GM12878 (cell line): ENCODE measurements at regions not wholly inside any gene's neighbourhood (a gene's known extent, or its start where the extent isn't known, plus 50 kb on each side); places are given as distances from the start of the nearest gene placed in this dataset.

Source experiments
- ATAC-seq: fragments of 200-7000 bp; cut with Tn5 transposase; 3 replicates; pipeline ENCODE4 v1.9.1; 2020; ENCODE audit warnings: mild to moderate bottlenecking, moderate library complexity
- BruUV-seq: library from RNA; stranded (reverse); fragments of 400-500 nt; replicated peaks from 2 replicates; lab custom pipeline; 2021; lab: Mats Ljungman, UMichigan
- CTCF ChIA-PET: fragments of 300-600 bp; sonication (Branson Sonifier 250); formaldehyde crosslinking; extraction: SDS; loops from one replicate; lab custom pipeline; 2021; ENCODE audit warnings: inconsistent platforms; lab: Yijun Ruan, JAX
- POLR2A ChIA-PET: fragments of 350-600 bp; formaldehyde crosslinking; extraction: SDS; loops from one replicate; lab custom pipeline; 2021; ENCODE audit warnings: inconsistent platforms; lab: Charles Lee
- RAD21 ChIA-PET: fragments of 300-600 bp; sonication (Branson Sonifier 250); formaldehyde crosslinking; loops from one replicate; lab custom pipeline; 2023; ENCODE audit warnings: antibody characterized with exemption; ENCODE audit not compliant: unreplicated experiment; lab: Charles Lee
- SMC1A ChIA-PET: fragments of 300-600 bp; sonication (Branson Sonifier 250); formaldehyde crosslinking; loops from one replicate; lab custom pipeline; 2023; ENCODE audit not compliant: unreplicated experiment, uncharacterized antibody; lab: Charles Lee
- DNase-seq: peaks from one replicate; pipeline ENCODE4 v3.0.0-alpha.2; 2011; ENCODE audit warnings: low read depth, low spot score
- FAIRE-seq: peaks from 3 replicates; lab custom pipeline; 2011; peaks lifted over from hg19 to GRCh38; lab: Jason Lieb, UNC
- H2AFZ ChIP-seq: 2 replicates; pipeline ENCODE4 v1.6.0; 2011; ENCODE audit warnings: low read depth, low read length, control low read depth; ENCODE audit not compliant: control insufficient read depth
- H3K27ac ChIP-seq: 2 replicates; pipeline ENCODE4 v1.5.1; 2011; ENCODE audit warnings: control low read depth; ENCODE audit not compliant: control insufficient read depth, insufficient read depth
- H3K27me3 ChIP-seq, 2 experiments: replicated peaks in 1 of 2; 2 replicates each; pipeline versions ENCODE4 v1.6.0 to v1.6.1; 2011; ENCODE audit warnings: low read length in 1 of 2; ENCODE audit not compliant: control insufficient read depth in 2 of 2, insufficient read depth in 2 of 2
- H3K36me3 ChIP-seq, 2 experiments: 2 replicates each; pipeline ENCODE4 v1.5.1; 2011; ENCODE audit warnings: low read length in 1 of 2; ENCODE audit not compliant: control insufficient read depth in 2 of 2, insufficient read depth in 2 of 2
- H3K4me1 ChIP-seq: 2 replicates; pipeline ENCODE4 v1.6.1; 2011; ENCODE audit warnings: mild to moderate bottlenecking, low read length, moderate library complexity, mixed read lengths; ENCODE audit not compliant: control insufficient read depth, insufficient read depth
- H3K4me2 ChIP-seq: 2 replicates; pipeline ENCODE4 v1.6.0; 2011; ENCODE audit warnings: control low read depth; ENCODE audit not compliant: control insufficient read depth, insufficient read depth
- H3K4me3 ChIP-seq: fragments of 200-600 bp; sonication (generic); 2 replicates; pipeline ENCODE4 v1.5.1; 2016
- H3K79me2 ChIP-seq: 2 replicates; pipeline ENCODE4 v1.6.0; 2011; ENCODE audit warnings: low read length; ENCODE audit not compliant: control insufficient read depth, insufficient read depth
- H3K9ac ChIP-seq: 2 replicates; pipeline ENCODE4 v1.8.0; 2011; ENCODE audit warnings: low read length, control low read depth, mixed read lengths; ENCODE audit not compliant: control insufficient read depth, insufficient read depth
- H3K9me3 ChIP-seq: replicated peaks from 3 replicates; pipeline ENCODE4 v1.5.1; 2011; ENCODE audit warnings: mild to moderate bottlenecking, low read length; ENCODE audit not compliant: control insufficient read depth, insufficient read depth
- H4K20me1 ChIP-seq: 2 replicates; pipeline ENCODE4 v1.6.0; 2011; ENCODE audit not compliant: control insufficient read depth, insufficient read depth
- BCLAF1 ChIP-seq: fragments of 450-650 bp; IDR thresholded peaks from 2 replicates; pipeline ENCODE4 v1.6.1; 2017; ENCODE audit warnings: antibody characterized with exemption, mild to moderate bottlenecking, moderate library complexity
- CREM ChIP-seq: IDR thresholded peaks from 2 replicates; pipeline ENCODE4 v1.6.1; 2014; ENCODE audit warnings: antibody characterized with exemption, low read depth
- FOXM1 ChIP-seq: IDR thresholded peaks from 2 replicates; pipeline ENCODE4 v1.6.1; 2012; ENCODE audit warnings: low read depth, mild to moderate bottlenecking, inconsistent platforms, low read length, moderate library complexity
- HDAC2 ChIP-seq: fragments of 200-600 bp; sonication (generic); IDR thresholded peaks from 2 replicates; pipeline ENCODE4 v1.6.1; 2017
- HDAC6 ChIP-seq: fragments of 200-600 bp; sonication (generic); IDR thresholded peaks from one replicate; pipeline ENCODE4 v1.8.0; 2017; ENCODE audit warnings: antibody characterized with exemption; ENCODE audit not compliant: unreplicated experiment
- KLF5 ChIP-seq: fragments of 450-650 bp; IDR thresholded peaks from 2 replicates; pipeline ENCODE4 v1.6.1; 2014; ENCODE audit warnings: mild to moderate bottlenecking; ENCODE audit not compliant: partially characterized antibody
- MXI1 ChIP-seq: fragments of 150-350 bp; IDR thresholded peaks from 2 replicates; pipeline ENCODE4 v1.6.1; 2011; ENCODE audit warnings: low read depth, mild to moderate bottlenecking, inconsistent platforms, low read length, improper control_type of control experiment
- MYB ChIP-seq: fragments of 150-350 bp; IDR thresholded peaks from 2 replicates; pipeline ENCODE4 v1.6.1; 2014; ENCODE audit warnings: mild to moderate bottlenecking, low read depth, low read length, borderline replicate concordance
- MYC ChIP-seq: IDR thresholded peaks from 2 replicates; pipeline ENCODE4 v1.6.1; 2011; ENCODE audit warnings: mild to moderate bottlenecking, low read length, moderate library complexity, inconsistent platforms; ENCODE audit not compliant: insufficient read depth, insufficient replicate concordance, insufficient read length, severe bottlenecking
- NFIC ChIP-seq: IDR thresholded peaks from 2 replicates; pipeline ENCODE4 v1.6.1; 2012; ENCODE audit warnings: low read depth, mild to moderate bottlenecking, inconsistent platforms, low read length, moderate library complexity
- POLR2AphosphoS5 ChIP-seq: IDR thresholded peaks from 2 replicates; pipeline ENCODE4 v1.6.1; 2011; ENCODE audit warnings: mild to moderate bottlenecking, low read length, inconsistent platforms
- REST ChIP-seq: IDR thresholded peaks from 2 replicates; pipeline ENCODE4 v1.6.1; 2012; ENCODE audit warnings: mild to moderate bottlenecking, low read depth, low read length
- SMAD1 ChIP-seq: fragments of 450-650 bp; IDR thresholded peaks from 2 replicates; pipeline ENCODE4 v1.6.1; 2018; ENCODE audit warnings: mild to moderate bottlenecking, low read depth; ENCODE audit not compliant: partially characterized antibody
- SMC3 ChIP-seq: IDR thresholded peaks from 2 replicates; pipeline ENCODE4 v1.6.1; 2011; ENCODE audit warnings: low read length, improper control_type of control experiment, borderline replicate concordance
- TBL1XR1 ChIP-seq: IDR thresholded peaks from 2 replicates; pipeline ENCODE4 v1.6.1; 2012; ENCODE audit warnings: low read depth, low read length, improper control_type of control experiment
- ZNF207 ChIP-seq: fragments of 450-650 bp; IDR thresholded peaks from 2 replicates; pipeline ENCODE4 v1.6.1; 2014; ENCODE audit warnings: antibody characterized with exemption, mild to moderate bottlenecking, borderline replicate concordance
- WGBS: methylation state at CpG from one replicate; pipeline ENCODE4 v1.1.6; 2016; ENCODE audit warnings: low lambda C conversion rate; ENCODE audit not compliant: insufficient replicate concordance, insufficient coverage; ENCODE audit errors: missing lambda C conversion rate; 5-methylcytosine and 5-hydroxymethylcytosine counted together
- in situ Hi-C: fragments of 300-500 bp; cut with MboI; formaldehyde crosslinking; loops from 9 replicates; pipeline ENCODE4 v1.14.3; 2018; ENCODE audit warnings: mixed read lengths
- intact Hi-C: fragments of 100-400 bp; cut with micrococcal nuclease; formaldehyde crosslinking; loops from one replicate; pipeline ENCODE4 v1.14.2; 2022; ENCODE audit not compliant: unreplicated experiment
- TF ChIP-seq, protein P1 (sequence below): IDR thresholded peaks from 2 replicates; pipeline ENCODE4 v1.6.1; 2011; ENCODE audit warnings: low read depth, mild to moderate bottlenecking, low read length, moderate library complexity, borderline replicate concordance; ENCODE audit errors: extremely low read depth

DNA sequence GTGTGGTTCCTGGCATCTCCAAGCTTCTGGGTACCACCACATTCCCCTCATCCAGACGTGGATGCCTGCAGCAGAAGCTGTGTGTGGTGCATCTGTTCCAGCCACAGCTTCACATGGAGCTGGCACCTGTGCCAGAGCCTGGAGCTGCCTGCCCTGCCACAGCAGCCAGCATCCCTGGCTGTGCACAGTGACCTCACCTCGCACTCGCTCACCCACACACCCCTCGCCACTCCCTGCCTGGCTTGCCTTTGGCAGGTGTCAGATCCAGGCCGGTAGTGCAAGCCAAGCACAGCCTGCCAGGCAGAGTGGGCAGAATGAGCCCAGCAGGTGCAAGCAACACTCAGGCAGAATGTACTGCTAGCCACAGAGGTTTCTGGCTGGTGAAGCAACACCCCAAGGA lies 59.9 kb upstream of the DYNC1I2 start:
- Histone ChIP-seq H4K20me1 (no peaks in the 10 kb centered on the region), H3K36me3 (no peaks in the 10 kb centered on the region), H3K27me3 (no peaks in the 10 kb centered on the region), H3K4me1 (no peaks in the 10 kb centered on the region), H2AFZ (no peak overlapping the region), H3K4me3 (no peak overlapping the region), H3K9me3 (no peaks in the 10 kb centered on the region; the same call in 1 of the 3 replicates), H3K9ac (no peak overlapping the region), H3K27ac (no peak overlapping the region), H3K79me2 (no peaks in the 10 kb centered on the region), H3K4me2 (no peak overlapping the region)
- RAD21 ChIA-PET, result no interaction called here
- no peak for ATAC-seq
- SMC1A ChIA-PET, result no interaction called here
- no peak for DNase-seq
- FAIRE-seq, result no peak
- WGBS, result 35% methylated on average over 5 of the region's 5 CpGs
- no peak for TF ChIP-seq HDAC2
- no peak for TF ChIP-seq TBL1XR1
- no peak for TF ChIP-seq BCLAF1
- TF ChIP-seq POLR2AphosphoS5, result no peak
- TF ChIP-seq CREM, result no peak
- no peak for TF ChIP-seq MYC
- TF ChIP-seq NFIC, result no peak
- TF ChIP-seq MXI1, result no peak
- no peak for TF ChIP-seq SMAD1
- no peak for TF ChIP-seq HDAC6
- TF ChIP-seq, protein P1, sequence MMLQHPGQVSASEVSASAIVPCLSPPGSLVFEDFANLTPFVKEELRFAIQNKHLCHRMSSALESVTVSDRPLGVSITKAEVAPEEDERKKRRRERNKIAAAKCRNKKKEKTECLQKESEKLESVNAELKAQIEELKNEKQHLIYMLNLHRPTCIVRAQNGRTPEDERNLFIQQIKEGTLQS, result no peak
- TF ChIP-seq REST, result no peak
- TF ChIP-seq FOXM1, result no peak
- no peak for TF ChIP-seq KLF5
- TF ChIP-seq MYB, result no peak
- no peak for TF ChIP-seq SMC3
- no peak for TF ChIP-seq ZNF207
- CTCF ChIA-PET, result interaction anchor here (0.6 to 1.4 kb wide), 2 partner anchors 14 to 32 kb away, joined by 3 read pairs; no protein-coding TSS in a partner anchor
- in situ Hi-C loops, result no loop called here
- POLR2A ChIA-PET, result no interaction called here
- BruUV-seq, result no TSS peak
- intact Hi-C loops, result no loop called here
